Panc1 (cell line): ENCODE measurements at regions not wholly inside any gene's neighbourhood (a gene's known extent, or its start where the extent isn't known, plus 50 kb on each side); places are given as distances from the start of the nearest gene placed in this dataset.

Experiments used
- ATAC-seq: fragments of 200-7000 bp; cut with Tn5 transposase; 2 replicates; pipeline ENCODE4 v1.9.1; 2020; ENCODE audit warnings: mild to moderate bottlenecking, moderate library complexity
- BruUV-seq: library from RNA; stranded (reverse); fragments of 400-500 nt; replicated peaks from 2 replicates; lab custom pipeline; 2021; lab: Mats Ljungman, UMichigan
- CTCF ChIA-PET: fragments of 300-600 bp; sonication (Branson Sonifier 250); formaldehyde crosslinking; loops from one replicate; lab custom pipeline; 2022; ENCODE audit warnings: antibody characterized with exemption; lab: Charles Lee
- POLR2A ChIA-PET: fragments of 300-600 bp; sonication (Branson Sonifier 250); formaldehyde crosslinking; loops from one replicate; lab custom pipeline; 2022; ENCODE audit warnings: antibody characterized with exemption; lab: Charles Lee
- DNase-seq: peaks from one replicate; pipeline ENCODE4 v3.0.0-alpha.2; 2010; ENCODE audit warnings: low read depth, low spot score
- H3K27ac ChIP-seq: 2 replicates; pipeline ENCODE4 v1.5.1; 2011; ENCODE audit warnings: mild to moderate bottlenecking, low read length, inconsistent platforms
- H3K27me3 ChIP-seq: fragments of 200-500 bp; sonication (Bioruptor generic); 2 replicates; pipeline ENCODE4 v1.6.0; 2014; ENCODE audit warnings: low read length, inconsistent platforms; ENCODE audit not compliant: control insufficient read depth, insufficient read depth
- H3K36me3 ChIP-seq: fragments of 200-500 bp; sonication (Bioruptor generic); 2 replicates; pipeline ENCODE4 v1.5.1; 2014; ENCODE audit warnings: inconsistent platforms, mild to moderate bottlenecking, low read length, moderate library complexity; ENCODE audit not compliant: control insufficient read depth, insufficient read depth
- H3K4me1 ChIP-seq: 2 replicates; pipeline ENCODE4 v1.5.1; 2011; ENCODE audit warnings: inconsistent platforms, mild to moderate bottlenecking, low read length, moderate library complexity; ENCODE audit not compliant: control insufficient read depth, insufficient read depth
- H3K4me3 ChIP-seq, 2 experiments: 2 replicates each; pipeline ENCODE4 v1.5.1; 2011 to 2012; ENCODE audit warnings: low read depth in 2 of 2, low read length in 2 of 2, mild to moderate bottlenecking in 2 of 2, inconsistent platforms in 1 of 2, moderate library complexity in 1 of 2
- H3K9me3 ChIP-seq: fragments of 200-500 bp; sonication (Bioruptor generic); 2 replicates; pipeline ENCODE4 v1.5.1; 2014; ENCODE audit warnings: low read depth, mild to moderate bottlenecking, inconsistent platforms, low read length, moderate library complexity; ENCODE audit not compliant: control insufficient read depth, insufficient read depth
- CTCF ChIP-seq: fragments of 450-650 bp; IDR thresholded peaks from 2 replicates; pipeline ENCODE4 v1.5.1; 2017; ENCODE audit warnings: mild to moderate bottlenecking
- POLR2AphosphoS5 ChIP-seq: IDR thresholded peaks from 2 replicates; pipeline ENCODE4 v1.6.1; 2012; ENCODE audit warnings: mild to moderate bottlenecking, low read depth, low read length, moderate library complexity
- REST ChIP-seq, 2 experiments: IDR thresholded peaks; 2 replicates each; pipeline ENCODE4 v1.6.1; 2011 to 2012; ENCODE audit warnings: low read depth in 2 of 2, control low read depth in 1 of 2, low read length in 1 of 2, mild to moderate bottlenecking in 1 of 2, moderate library complexity in 1 of 2; ENCODE audit not compliant: insufficient read depth in 1 of 2
- SIN3A ChIP-seq: IDR thresholded peaks from 2 replicates; pipeline ENCODE4 v1.6.1; 2012; ENCODE audit warnings: low read depth, mild to moderate bottlenecking, low read length, moderate library complexity, borderline replicate concordance; ENCODE audit not compliant: insufficient read depth
- TCF7L2 ChIP-seq: IDR thresholded peaks from 2 replicates; pipeline ENCODE4 v1.6.1; 2011; ENCODE audit warnings: mild to moderate bottlenecking, low read depth, low read length, inconsistent platforms
- in situ Hi-C: cut with HindIII; loops from 2 replicates; pipeline ENCODE4 v1.10.0; 2016; ENCODE audit warnings: low sequenced_read_pairs, low pct_unique_long_range_greater_than_20kb
- intact Hi-C: fragments of 100-400 bp; cut with micrococcal nuclease; formaldehyde crosslinking; loops from one replicate; pipeline ENCODE4 v1.10.0; 2022; ENCODE audit not compliant: unreplicated experiment

- POLR2A ChIA-PET: interaction anchor here (0.7 kb wide), 1 partner anchor 115 kb away, joined by 3 read pairs; no protein-coding TSS in a partner anchor
- Histone ChIP-seq H3K27me3 (no peaks in the 10 kb centered on the region), H3K27ac (no peak overlapping the region), H3K9me3 (no peaks in the 10 kb centered on the region), H3K4me3 (no peak overlapping the region), H3K4me1 (no peaks in the 10 kb centered on the region), H3K36me3 (no peaks in the 10 kb centered on the region)
- no TSS peak for BruUV-seq
- CTCF ChIA-PET: no interaction called here
- in situ Hi-C loops (no loop called here), intact Hi-C loops (no loop called here)
- no peak for TF ChIP-seq TCF7L2
- TF ChIP-seq POLR2AphosphoS5: no peak
- no peak for TF ChIP-seq REST (IDR thresholded peaks at IDR 0.05; ENCODE audit: insufficient read depth in 1 of 2, low read depth in 2 of 2, low read length in 1 of 2)
- no peak for TF ChIP-seq SIN3A
- TF ChIP-seq CTCF: no peak
- ATAC-seq (no peak), DNase-seq (no peak)
Observed at GRCh38 chr4:149136951-149137620, 678.6 kb downstream of the IQCM start.

- no TSS peak for BruUV-seq
- no peaks in the 10 kb centered on the region for H3K4me1 ChIP-seq
- intact Hi-C loops: no loop called here
- CTCF ChIA-PET: no interaction called here
- ATAC-seq (no peak), DNase-seq (no peak)
- POLR2A ChIA-PET: no interaction called here
- TF ChIP-seq TCF7L2: no peak
- TF ChIP-seq CTCF: no peak
- no peak for TF ChIP-seq SIN3A
- TF ChIP-seq POLR2AphosphoS5: no peak
- no peak for TF ChIP-seq REST (IDR thresholded peaks at IDR 0.05; ENCODE audit: insufficient read depth in 1 of 2, low read depth in 2 of 2, low read length in 1 of 2)
- no peak overlapping the region for H3K4me3 ChIP-seq
- no peaks in the 10 kb centered on the region for H3K27me3 ChIP-seq
- H3K27ac ChIP-seq: no peak overlapping the region
- in situ Hi-C loops: no loop called here
- H3K36me3 ChIP-seq: no peaks in the 10 kb centered on the region
- H3K9me3 ChIP-seq: no peaks in the 10 kb centered on the region
Observed at GRCh38 chr4:149135062-149135461, 680.6 kb downstream of the IQCM start.
